ENCODE measurements at regions not wholly inside any gene's neighbourhood (a gene's known extent, or its start where the extent isn't known, plus 50 kb on each side); places are given as distances from the start of the nearest gene placed in this dataset.

GRCh38 chr2:106572541-106573450 is 85.6 kb downstream of the CD8B2 start:
- peak; percentile 19 to 52 for DNase-seq

- DNase-seq: no peak
These were observed 86.6 kb downstream of the CD8B2 start for GRCh38 chr2:106573773-106574172.

- DNase-seq: peak in 1 of 2 donors; percentile 9
These were observed 88.8 kb downstream of the CD8B2 start for GRCh38 chr2:106575955-106576354.

GRCh38 chr2:106577255-106577651 is 90.1 kb downstream of the CD8B2 start:
- no peak for DNase-seq

- no peak for DNase-seq
These were observed 92.6 kb downstream of the CD8B2 start for GRCh38 chr2:106579750-106580197.

GRCh38 chr2:106580241-106580640 is 93.1 kb downstream of the CD8B2 start:
- DNase-seq: no peak

DNA sequence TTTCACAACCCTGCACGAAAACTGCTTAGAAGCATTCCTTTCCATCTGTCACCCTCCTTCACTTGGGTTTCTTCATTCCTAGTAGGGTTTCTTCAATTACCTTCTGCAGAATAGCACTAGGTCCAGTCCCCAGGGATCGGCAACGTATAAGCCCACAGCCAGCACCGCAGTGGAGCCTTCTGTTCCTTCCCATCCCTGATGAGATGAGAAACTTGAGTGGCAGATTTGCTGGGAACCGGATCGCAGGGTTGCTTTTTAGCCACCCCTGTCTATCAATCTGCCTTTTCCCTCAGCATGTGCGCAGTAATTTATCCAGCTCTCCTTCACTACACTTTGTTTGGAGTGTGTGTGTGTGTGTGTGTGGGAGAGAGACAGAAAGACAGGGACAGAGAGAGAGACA is 94.2 kb downstream of the CD8B2 start:
- no peak for DNase-seq

- no peak for DNase-seq
These were observed 94.6 kb downstream of the CD8B2 start for GRCh38 chr2:106581755-106582147.

DNA sequence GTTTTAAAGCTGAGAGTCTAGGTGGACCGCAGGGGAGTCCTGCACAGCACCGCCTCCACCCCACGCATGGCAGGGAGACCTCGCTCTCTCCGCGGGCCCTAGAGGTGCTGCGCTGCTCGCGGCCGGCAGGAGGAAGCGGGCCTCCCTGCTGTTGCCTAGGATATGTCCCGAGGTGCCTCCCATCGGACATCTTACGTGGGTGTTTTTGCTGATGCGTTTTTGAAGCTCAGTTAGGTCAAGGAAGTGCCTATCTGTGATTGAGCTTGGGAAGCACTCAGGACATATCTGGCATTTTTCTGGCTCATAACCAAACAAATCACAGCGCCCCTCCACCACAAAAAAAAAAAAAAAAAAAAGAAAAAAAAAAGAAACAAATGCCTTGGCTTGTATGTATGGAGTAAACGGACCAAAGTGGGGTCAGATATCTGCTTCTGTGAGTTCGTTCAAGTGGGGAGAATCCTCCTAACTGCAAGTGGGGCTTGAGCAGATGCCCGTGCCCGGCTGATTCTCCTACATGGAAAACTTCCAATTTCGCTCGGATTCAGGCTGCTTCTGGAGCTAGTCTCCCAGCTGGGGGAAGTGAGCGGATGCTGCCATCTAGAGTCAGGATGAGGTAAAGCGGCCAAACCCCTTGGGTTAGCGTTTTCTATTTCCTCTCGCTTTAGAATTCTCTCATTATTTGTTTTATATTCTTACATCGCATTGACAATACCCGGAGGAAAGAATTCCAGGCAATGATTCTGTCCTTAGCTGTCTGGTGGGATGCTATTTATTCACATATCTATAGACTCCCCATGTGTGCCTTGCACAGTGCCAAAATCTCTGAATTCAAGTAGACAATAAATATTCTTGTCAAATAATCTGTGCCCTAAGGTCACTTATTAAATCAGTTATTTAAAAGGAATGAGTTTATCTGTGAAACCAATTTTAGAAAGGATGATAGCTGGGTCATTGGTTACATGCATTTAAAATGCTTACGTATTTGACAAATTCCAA is 95.3 kb downstream of the CD8B2 start:
- DNase-seq: peak; percentile 71 to 75

GRCh38 chr2:106584304-106584954 is 97.3 kb downstream of the CD8B2 start:
- no peak for DNase-seq

DNA sequence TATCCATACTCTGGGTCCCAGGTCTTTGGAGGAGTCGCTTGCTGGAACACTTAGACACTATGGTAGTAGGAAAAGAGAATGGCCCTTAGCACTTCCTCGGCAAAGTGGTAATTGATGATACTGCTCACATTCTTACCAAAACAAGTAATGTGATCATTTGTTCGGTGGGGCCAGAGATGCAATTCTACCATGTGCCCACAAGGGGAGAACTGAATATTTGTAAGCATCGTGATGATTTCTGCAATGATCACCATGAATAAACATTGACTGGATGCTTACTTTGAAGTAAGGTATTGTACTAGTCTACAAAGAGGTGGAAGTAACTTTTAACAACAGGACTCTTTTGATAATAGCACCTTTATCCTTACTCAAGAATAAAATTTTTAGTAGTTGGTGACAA is 109.7 kb downstream of the CD8B2 start:
- no peak for DNase-seq

DNA sequence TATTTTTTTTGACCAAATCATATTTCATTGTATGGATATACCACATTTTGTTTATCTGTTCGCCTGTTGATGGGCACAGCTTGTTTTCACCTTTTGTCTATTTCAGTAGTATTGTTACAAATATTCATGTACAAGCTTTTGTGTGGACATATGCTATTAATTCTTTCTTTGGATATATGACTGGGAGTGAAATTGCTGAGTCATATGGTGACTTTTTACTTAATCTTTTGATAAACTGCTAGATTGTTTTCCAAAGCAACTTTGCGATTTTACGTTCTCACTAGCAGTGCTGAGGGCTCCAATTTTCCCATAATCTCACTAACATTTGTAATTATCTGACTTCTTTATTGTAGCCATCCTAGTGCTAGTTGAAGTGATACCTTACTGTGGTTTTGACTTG is 112.4 kb downstream of the CD8B2 start:
- no peak for DNase-seq

- DNase-seq: no peak
These were observed 114.9 kb downstream of the CD8B2 start for GRCh38 chr2:106602042-106602441.

- DNase-seq: no peak
These were observed 119.5 kb downstream of the CD8B2 start for GRCh38 chr2:106606652-106607051.

DNA sequence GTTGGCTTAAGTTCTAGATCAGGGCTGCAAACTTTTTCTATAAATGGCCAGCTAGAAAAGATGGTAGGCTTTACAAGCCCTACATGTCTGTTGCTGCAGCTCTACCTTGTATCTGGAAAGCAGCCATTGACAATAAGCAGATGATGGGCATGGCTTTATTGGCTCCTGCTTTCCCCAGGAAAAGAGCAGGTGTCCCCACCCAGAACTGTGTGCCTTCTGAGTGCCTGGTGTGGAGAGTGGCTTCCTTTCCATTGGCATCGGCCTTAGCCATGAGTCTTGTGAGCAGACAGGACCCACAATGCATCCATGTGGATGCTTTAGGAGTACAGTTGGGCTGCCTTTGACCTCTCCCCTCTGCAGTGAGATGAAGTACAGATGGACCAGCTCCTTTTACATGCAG is 120.2 kb downstream of the CD8B2 start:
- no peak for DNase-seq

GRCh38 chr2:106609780-106610179 is 122.6 kb downstream of the CD8B2 start:
- DNase-seq: no peak

- DNase-seq: no peak
These were observed 127.5 kb downstream of the CD8B2 start for GRCh38 chr2:106614511-106615291.

DNA sequence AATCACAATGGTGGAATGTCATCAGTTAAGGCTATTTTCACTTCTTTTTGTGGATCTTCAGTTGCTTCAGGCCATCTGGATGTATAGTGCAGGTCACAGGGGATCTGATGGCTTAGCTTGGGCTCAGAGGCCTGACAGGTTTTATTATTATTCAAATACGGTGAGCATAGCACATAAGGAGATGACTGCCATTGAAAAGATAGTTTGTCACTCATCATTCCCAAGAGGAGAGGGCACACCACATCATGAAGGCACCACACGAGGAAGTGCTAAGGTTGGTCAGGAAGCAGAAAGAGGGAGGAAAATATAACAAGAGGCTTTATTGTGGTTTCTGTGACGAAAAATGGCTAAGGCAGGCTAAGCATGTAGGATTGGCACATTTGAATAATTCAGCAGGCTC is 131.4 kb downstream of the CD8B2 start:
- no peak for DNase-seq

- no peak for DNase-seq
These were observed 136.3 kb downstream of the CD8B2 start for GRCh38 chr2:106623456-106623855.

DNA sequence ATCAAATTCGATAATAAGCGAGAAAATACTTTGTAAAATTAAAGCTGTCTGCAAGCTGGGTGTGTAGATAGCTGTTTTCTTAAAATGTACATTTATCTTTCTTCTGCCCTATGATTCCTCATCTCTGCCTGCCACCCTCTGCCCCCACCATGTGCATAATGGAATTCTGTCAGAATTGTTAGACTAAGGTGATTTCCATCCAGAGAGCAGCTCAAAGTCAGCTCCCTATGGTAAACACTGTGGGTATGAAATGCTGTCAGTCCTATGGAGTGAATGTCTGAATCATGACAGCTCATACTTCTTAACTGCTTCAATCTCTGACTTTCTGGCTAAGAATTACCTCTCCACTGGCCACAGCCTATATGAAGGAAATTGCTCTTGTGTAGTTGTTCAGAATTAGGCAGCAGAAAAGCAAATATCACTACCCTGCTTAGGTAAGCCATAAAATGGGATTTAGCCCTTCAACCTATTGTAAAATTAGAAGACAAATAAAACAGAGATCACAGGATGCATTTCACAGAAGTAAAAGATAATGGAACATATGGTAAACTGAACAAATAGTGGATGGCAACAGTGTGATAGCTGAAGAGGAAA is 137.7 kb downstream of the CD8B2 start:
- no peak for DNase-seq

DNA sequence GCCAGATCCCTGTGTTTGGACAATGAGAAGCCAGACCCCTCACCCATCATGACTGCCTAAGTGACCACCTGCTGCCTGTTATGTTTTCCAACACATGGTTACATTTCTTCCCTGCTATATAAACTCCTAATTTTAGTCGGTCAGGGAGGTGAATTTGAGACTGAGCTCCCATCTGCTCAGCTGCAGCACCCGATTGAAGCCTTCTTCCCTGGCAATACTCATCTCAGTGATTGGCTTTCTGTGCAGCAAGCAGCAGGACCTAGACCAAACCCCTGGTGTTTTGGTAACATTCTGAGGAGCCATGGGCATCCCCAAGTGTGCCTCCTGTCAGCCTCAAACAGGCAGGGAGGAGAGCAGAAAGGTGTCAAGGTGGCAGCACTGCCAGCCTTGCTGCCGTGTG is 141.2 kb downstream of the CD8B2 start:
- no peak for DNase-seq

DNA sequence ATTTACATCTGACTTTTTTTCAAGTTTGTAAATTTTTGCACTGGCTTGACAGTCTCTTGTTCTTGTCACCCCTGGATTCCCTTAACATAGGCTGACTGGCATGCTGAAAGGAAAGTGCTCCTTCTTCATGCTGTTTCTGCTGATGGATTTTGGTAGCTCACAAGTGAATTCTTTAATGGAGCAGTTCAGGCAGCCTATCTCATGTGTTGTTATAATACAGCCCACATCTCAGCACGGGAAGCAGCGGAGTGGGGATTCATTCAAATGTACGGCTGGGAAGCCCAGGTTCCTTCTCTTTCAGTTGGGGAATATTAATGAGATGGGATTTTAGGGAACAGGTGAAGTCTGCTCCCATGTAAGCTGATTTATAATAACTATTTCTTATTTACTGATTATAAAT is 142.8 kb downstream of the CD8B2 start:
- DNase-seq: no peak

Measured in inflammatory macrophage (primary cell).